IMR-90 (cell line): ENCODE measurements at regions not wholly inside any gene's neighbourhood (a gene's known extent, or its start where the extent isn't known, plus 50 kb on each side); places are given as distances from the start of the nearest gene placed in this dataset.

Experiments used
- BHLHE40 ChIP-seq: fragments of 150-350 bp; IDR thresholded peaks from 2 replicates; pipeline ENCODE4 v1.6.1; 2016; ENCODE audit warnings: mild to moderate bottlenecking, low read depth, low read length
- POLR2A ChIP-seq: IDR thresholded peaks from 2 replicates; pipeline ENCODE4 v1.6.1; 2012; ENCODE audit warnings: mild to moderate bottlenecking, low read depth, low read length
- TF ChIP-seq, protein P1 (sequence below): conservative IDR thresholded peaks from 2 replicates; pipeline ENCODE4 v1.5.1; 2012; ENCODE audit warnings: mild to moderate bottlenecking, low read depth, low read length, improper control_type of control experiment
- TF ChIP-seq, protein P2 (sequence below): fragments of 150-350 bp; IDR thresholded peaks from 2 replicates; pipeline ENCODE4 v1.6.1; 2017; ENCODE audit warnings: mild to moderate bottlenecking, antibody characterized with exemption, low read length, low read depth

DNA sequence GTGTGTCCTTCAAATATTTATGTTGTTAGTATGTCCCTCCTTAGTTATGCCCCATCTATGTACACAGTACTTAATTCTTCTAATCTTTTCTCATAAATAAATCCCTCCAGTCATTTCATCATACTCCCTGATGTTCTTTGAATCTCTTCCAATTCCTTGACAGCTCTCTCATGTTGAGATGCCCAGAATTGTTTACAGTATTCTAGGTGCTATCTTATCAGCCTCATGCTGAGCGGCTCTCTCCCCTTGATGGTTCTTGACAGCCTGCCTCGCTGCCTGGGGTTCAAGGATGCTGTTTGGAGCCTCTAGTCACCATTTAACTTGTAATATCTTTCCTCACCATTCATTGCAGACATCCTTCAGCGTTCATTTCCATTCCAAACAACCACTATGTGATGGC is 799.2 kb downstream of the BRINP1 start:
- TF ChIP-seq, protein P1, sequence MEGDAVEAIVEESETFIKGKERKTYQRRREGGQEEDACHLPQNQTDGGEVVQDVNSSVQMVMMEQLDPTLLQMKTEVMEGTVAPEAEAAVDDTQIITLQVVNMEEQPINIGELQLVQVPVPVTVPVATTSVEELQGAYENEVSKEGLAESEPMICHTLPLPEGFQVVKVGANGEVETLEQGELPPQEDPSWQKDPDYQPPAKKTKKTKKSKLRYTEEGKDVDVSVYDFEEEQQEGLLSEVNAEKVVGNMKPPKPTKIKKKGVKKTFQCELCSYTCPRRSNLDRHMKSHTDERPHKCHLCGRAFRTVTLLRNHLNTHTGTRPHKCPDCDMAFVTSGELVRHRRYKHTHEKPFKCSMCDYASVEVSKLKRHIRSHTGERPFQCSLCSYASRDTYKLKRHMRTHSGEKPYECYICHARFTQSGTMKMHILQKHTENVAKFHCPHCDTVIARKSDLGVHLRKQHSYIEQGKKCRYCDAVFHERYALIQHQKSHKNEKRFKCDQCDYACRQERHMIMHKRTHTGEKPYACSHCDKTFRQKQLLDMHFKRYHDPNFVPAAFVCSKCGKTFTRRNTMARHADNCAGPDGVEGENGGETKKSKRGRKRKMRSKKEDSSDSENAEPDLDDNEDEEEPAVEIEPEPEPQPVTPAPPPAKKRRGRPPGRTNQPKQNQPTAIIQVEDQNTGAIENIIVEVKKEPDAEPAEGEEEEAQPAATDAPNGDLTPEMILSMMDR, result no peak
- no peak for TF ChIP-seq BHLHE40
- no peak for TF ChIP-seq POLR2A
- TF ChIP-seq, protein P2, sequence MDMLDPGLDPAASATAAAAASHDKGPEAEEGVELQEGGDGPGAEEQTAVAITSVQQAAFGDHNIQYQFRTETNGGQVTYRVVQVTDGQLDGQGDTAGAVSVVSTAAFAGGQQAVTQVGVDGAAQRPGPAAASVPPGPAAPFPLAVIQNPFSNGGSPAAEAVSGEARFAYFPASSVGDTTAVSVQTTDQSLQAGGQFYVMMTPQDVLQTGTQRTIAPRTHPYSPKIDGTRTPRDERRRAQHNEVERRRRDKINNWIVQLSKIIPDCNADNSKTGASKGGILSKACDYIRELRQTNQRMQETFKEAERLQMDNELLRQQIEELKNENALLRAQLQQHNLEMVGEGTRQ, result no peak
